ENCODE measurements at regions not wholly inside any gene's neighbourhood (a gene's known extent, or its start where the extent isn't known, plus 50 kb on each side); places are given as distances from the start of the nearest gene placed in this dataset.

- Histone ChIP-seq H3K9me3 (no peaks in the 10 kb centered on the region), H3K36me3 (no peaks in the 10 kb centered on the region), H3K4me3 (no peak overlapping the region), H3K27me3 (no peaks in the 10 kb centered on the region), H3K27ac (no peak overlapping the region), H3K4me1 (no peaks in the 10 kb centered on the region)
- WGBS, 5 donors = 42 to 68% (median 61%) methylated on average over 1 of the region's 1 CpG
- TF ChIP-seq POLR2A (IDR thresholded peaks at IDR 0.05) (no peak), POLR2AphosphoS5 (IDR thresholded peaks at IDR 0.05) (no peak), EP300 (IDR thresholded peaks at IDR 0.05) (no peak)
- intact Hi-C loops (cut with DNase I; ENCODE audit: low total_unique reads) = no loop called here
- DNase-seq = no peak
These were observed 90.3 kb upstream of the DUSP10 start for GRCh38 chr1:221832151-221832550.

GRCh38 chr1:221829327-221830015 lies 87.6 kb upstream of the DUSP10 start:
- TF ChIP-seq EP300 (IDR thresholded peaks at IDR 0.05) = no peak
- no peak for TF ChIP-seq POLR2AphosphoS5 (IDR thresholded peaks at IDR 0.05)
- TF ChIP-seq CTCF (IDR thresholded peaks at IDR 0.05) = no peak
- TF ChIP-seq POLR2A (IDR thresholded peaks at IDR 0.05) = no peak
- no peak overlapping the region for H3K27ac ChIP-seq
- peaks cover 0 to 4% (median 0%) of the 10 kb centered on the region in 4 donors for H3K4me1 ChIP-seq
- H3K36me3 ChIP-seq = no peaks in the 10 kb centered on the region
- H3K9me3 ChIP-seq = no peaks in the 10 kb centered on the region
- 35 to 57% (median 51%) methylated on average over 5 of the region's 5 CpGs for WGBS, 5 donors
- H3K4me3 ChIP-seq = no peak overlapping the region
- H3K27me3 ChIP-seq = no peaks in the 10 kb centered on the region
- peak in 1 of 2 donors; percentile 35 for DNase-seq
- intact Hi-C loops (cut with DNase I; ENCODE audit: low total_unique reads) = no loop called here

GRCh38 chr1:221827307-221827642 lies 85.4 kb upstream of the DUSP10 start:
- 78 to 97% (median 84%) methylated on average over 1 of the region's 1 CpG for WGBS, 5 donors
- Histone ChIP-seq H3K27me3 (no peaks in the 10 kb centered on the region), H3K27ac (no peak overlapping the region), H3K4me1 (peaks cover 0 to 4% (median 0%) of the 10 kb centered on the region in 4 donors), H3K4me3 (no peak overlapping the region), H3K36me3 (no peaks in the 10 kb centered on the region), H3K9me3 (no peaks in the 10 kb centered on the region)
- TF ChIP-seq POLR2A (IDR thresholded peaks at IDR 0.05) = no peak
- no peak for TF ChIP-seq POLR2AphosphoS5 (IDR thresholded peaks at IDR 0.05)
- no peak for TF ChIP-seq CTCF (IDR thresholded peaks at IDR 0.05)
- TF ChIP-seq EP300 (IDR thresholded peaks at IDR 0.05) = no peak
- DNase-seq = no peak
- intact Hi-C loops (cut with DNase I; ENCODE audit: low total_unique reads) = no loop called here

GRCh38 chr1:221824909-221825308 lies 83.0 kb upstream of the DUSP10 start:
- Histone ChIP-seq H3K4me3 (no peak overlapping the region), H3K36me3 (no peaks in the 10 kb centered on the region), H3K4me1 (peaks cover 0 to 4% (median 0%) of the 10 kb centered on the region in 4 donors), H3K9me3 (no peaks in the 10 kb centered on the region), H3K27ac (no peak overlapping the region), H3K27me3 (no peaks in the 10 kb centered on the region)
- WGBS, 5 donors = 84 to 100% (median 95%) methylated on average over 1 of the region's 1 CpG
- TF ChIP-seq POLR2AphosphoS5 (IDR thresholded peaks at IDR 0.05) (no peak), EP300 (IDR thresholded peaks at IDR 0.05) (no peak), POLR2A (IDR thresholded peaks at IDR 0.05) (no peak), CTCF (IDR thresholded peaks at IDR 0.05) (no peak)
- no peak for DNase-seq
- intact Hi-C loops (cut with DNase I; ENCODE audit: low total_unique reads) = no loop called here

- Histone ChIP-seq H3K36me3 (no peaks in the 10 kb centered on the region), H3K27ac (no peak overlapping the region), H3K4me3 (no peak overlapping the region), H3K4me1 (peaks cover 0 to 4% (median 0%) of the 10 kb centered on the region in 4 donors), H3K9me3 (no peaks in the 10 kb centered on the region), H3K27me3 (no peaks in the 10 kb centered on the region)
- no peak for DNase-seq
- intact Hi-C loops (cut with DNase I; ENCODE audit: low total_unique reads) = no loop called here
- 75 to 93% (median 88%) methylated on average over 2 of the region's 2 CpGs for WGBS, 5 donors
- TF ChIP-seq POLR2AphosphoS5 (IDR thresholded peaks at IDR 0.05) (no peak), EP300 (IDR thresholded peaks at IDR 0.05) (no peak)
These were observed 82.1 kb upstream of the DUSP10 start for GRCh38 chr1:221824025-221824424.

All from stomach (tissue), 8 donors.